ENCODE measurements at regions not wholly inside any gene's neighbourhood (a gene's known extent, or its start where the extent isn't known, plus 50 kb on each side); places are given as distances from the start of the nearest gene placed in this dataset.
"Not testable (repeated sequence)": the region's sequence is repeated elsewhere in the genome, so short reads cannot be mapped to it uniquely, and the experiment has no call there.

- H3K4me3 ChIP-seq (ENCODE audit: low read length): no peak overlapping the region
- H3K4me1 ChIP-seq (ENCODE audit: control insufficient read depth, insufficient read depth, low read length): no peaks in the 10 kb centered on the region
- no peaks in the 10 kb centered on the region for H3K36me3 ChIP-seq (ENCODE audit: control insufficient read depth, insufficient read depth, low read length)
- H3K27me3 ChIP-seq (ENCODE audit: control insufficient read depth, insufficient read depth, low read length): no peaks in the 10 kb centered on the region
- WGBS (ENCODE audit: insufficient coverage, low lambda C conversion rate): 95% methylated on average over 2 of the region's 4 CpGs
- DNase-seq: no peak
- H3K27ac ChIP-seq (ENCODE audit: low read length): no peak overlapping the region
- no peaks in the 10 kb centered on the region for H3K9me3 ChIP-seq (ENCODE audit: control insufficient read depth, low read depth, low read length)
These were observed 292.3 kb upstream of the CNTN5 start for GRCh38 chr11:98728421-98728820.

GRCh38 chr11:98729118-98729517, 291.6 kb upstream of the CNTN5 start:
- Histone ChIP-seq H3K4me1 (ENCODE audit: control insufficient read depth, insufficient read depth, low read length) (no peaks in the 10 kb centered on the region), H3K9me3 (ENCODE audit: control insufficient read depth, low read depth, low read length) (no peaks in the 10 kb centered on the region), H3K4me3 (ENCODE audit: low read length) (no peak overlapping the region), H3K27ac (ENCODE audit: low read length) (no peak overlapping the region), H3K36me3 (ENCODE audit: control insufficient read depth, insufficient read depth, low read length) (no peaks in the 10 kb centered on the region), H3K27me3 (ENCODE audit: control insufficient read depth, insufficient read depth, low read length) (no peaks in the 10 kb centered on the region)
- DNase-seq: no peak
- 67% methylated on average over 2 of the region's 6 CpGs for WGBS (ENCODE audit: insufficient coverage, low lambda C conversion rate)

- DNase-seq: no peak
- Histone ChIP-seq H3K4me1 (ENCODE audit: control insufficient read depth, insufficient read depth, low read length) (no peaks in the 10 kb centered on the region), H3K4me3 (ENCODE audit: low read length) (no peak overlapping the region), H3K9me3 (ENCODE audit: control insufficient read depth, low read depth, low read length) (no peaks in the 10 kb centered on the region), H3K27ac (ENCODE audit: low read length) (no peak overlapping the region), H3K36me3 (ENCODE audit: control insufficient read depth, insufficient read depth, low read length) (no peaks in the 10 kb centered on the region), H3K27me3 (ENCODE audit: control insufficient read depth, insufficient read depth, low read length) (no peaks in the 10 kb centered on the region)
- WGBS (ENCODE audit: insufficient coverage, low lambda C conversion rate): no CpG with 5 or more reads among the region's 1 CpG
These were observed 287.8 kb upstream of the CNTN5 start for GRCh38 chr11:98732947-98733346.

DNA sequence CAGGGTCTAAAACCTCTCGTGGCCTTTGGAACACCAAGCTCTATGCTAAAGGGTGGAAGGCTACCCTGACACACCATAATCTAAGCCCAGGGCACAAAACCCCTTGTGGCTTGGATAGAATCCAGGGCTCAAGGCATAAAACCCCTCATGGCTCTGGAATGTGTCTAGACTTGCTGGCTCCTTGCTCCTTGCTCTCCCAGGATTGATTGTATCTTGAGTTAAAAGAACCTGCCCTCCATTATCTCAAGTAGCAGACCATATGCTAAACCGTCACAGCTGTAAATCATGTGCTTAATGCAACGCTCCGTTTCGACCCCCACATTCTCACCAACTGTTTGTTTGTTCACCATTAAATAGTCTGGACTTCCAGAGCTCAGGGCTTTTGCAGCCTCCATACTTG, 287.4 kb upstream of the CNTN5 start:
- H3K36me3 ChIP-seq (ENCODE audit: control insufficient read depth, insufficient read depth, low read length); H3K4me3 ChIP-seq (ENCODE audit: low read length); H3K27ac ChIP-seq (ENCODE audit: low read length); H3K9me3 ChIP-seq (ENCODE audit: control insufficient read depth, low read depth, low read length); H3K4me1 ChIP-seq (ENCODE audit: control insufficient read depth, insufficient read depth, low read length); H3K27me3 ChIP-seq (ENCODE audit: control insufficient read depth, insufficient read depth, low read length); DNase-seq: not testable (repeated sequence)
- no CpG with 5 or more reads among the region's 5 CpGs for WGBS (ENCODE audit: insufficient coverage, low lambda C conversion rate)

DNA sequence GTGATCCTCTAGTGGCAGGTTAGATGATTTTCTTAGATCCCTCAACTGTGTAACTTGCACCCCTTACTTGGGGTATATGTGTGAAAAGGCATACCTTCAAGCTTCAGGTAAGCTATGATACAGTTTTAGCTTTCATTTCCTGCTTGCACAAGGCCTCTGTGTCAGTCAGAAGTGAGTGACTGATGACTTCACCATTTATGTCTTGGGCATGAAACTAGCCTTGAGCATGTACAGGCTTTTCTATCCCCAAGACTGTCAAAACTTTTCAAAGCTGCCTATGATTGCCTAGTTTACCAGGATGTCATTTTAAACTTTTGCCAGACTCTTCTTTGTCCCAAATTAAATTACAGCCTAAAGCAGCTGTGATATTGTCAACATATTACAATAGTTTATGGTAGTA, 286.1 kb upstream of the CNTN5 start:
- Histone ChIP-seq H3K36me3 (ENCODE audit: control insufficient read depth, insufficient read depth, low read length) (no peaks in the 10 kb centered on the region), H3K4me1 (ENCODE audit: control insufficient read depth, insufficient read depth, low read length) (no peaks in the 10 kb centered on the region), H3K9me3 (ENCODE audit: control insufficient read depth, low read depth, low read length) (no peaks in the 10 kb centered on the region), H3K4me3 (ENCODE audit: low read length) (no peak overlapping the region), H3K27ac (ENCODE audit: low read length) (no peak overlapping the region), H3K27me3 (ENCODE audit: control insufficient read depth, insufficient read depth, low read length) (no peaks in the 10 kb centered on the region)
- no peak for DNase-seq

- H3K4me3 ChIP-seq (ENCODE audit: low read length): no peak overlapping the region
- no peaks in the 10 kb centered on the region for H3K4me1 ChIP-seq (ENCODE audit: control insufficient read depth, insufficient read depth, low read length)
- H3K27me3 ChIP-seq (ENCODE audit: control insufficient read depth, insufficient read depth, low read length): no peaks in the 10 kb centered on the region
- 60% methylated on average over 1 of the region's 7 CpGs for WGBS (ENCODE audit: insufficient coverage, low lambda C conversion rate)
- H3K27ac ChIP-seq (ENCODE audit: low read length): no peak overlapping the region
- H3K9me3 ChIP-seq (ENCODE audit: control insufficient read depth, low read depth, low read length): no peaks in the 10 kb centered on the region
- DNase-seq: no peak
- no peaks in the 10 kb centered on the region for H3K36me3 ChIP-seq (ENCODE audit: control insufficient read depth, insufficient read depth, low read length)
These were observed 283.9 kb upstream of the CNTN5 start for GRCh38 chr11:98736833-98737232.

GRCh38 chr11:98740321-98740720, 280.4 kb upstream of the CNTN5 start:
- Histone ChIP-seq H3K4me3 (ENCODE audit: low read length) (no peak overlapping the region), H3K27me3 (ENCODE audit: control insufficient read depth, insufficient read depth, low read length) (no peaks in the 10 kb centered on the region), H3K4me1 (ENCODE audit: control insufficient read depth, insufficient read depth, low read length) (no peaks in the 10 kb centered on the region), H3K36me3 (ENCODE audit: control insufficient read depth, insufficient read depth, low read length) (no peaks in the 10 kb centered on the region), H3K9me3 (ENCODE audit: control insufficient read depth, low read depth, low read length) (no peaks in the 10 kb centered on the region), H3K27ac (ENCODE audit: low read length) (no peak overlapping the region)
- no peak for DNase-seq

- not testable (repeated sequence) for H3K27me3 ChIP-seq (ENCODE audit: control insufficient read depth, insufficient read depth, low read length); H3K4me3 ChIP-seq (ENCODE audit: low read length); H3K27ac ChIP-seq (ENCODE audit: low read length); H3K4me1 ChIP-seq (ENCODE audit: control insufficient read depth, insufficient read depth, low read length); DNase-seq; H3K36me3 ChIP-seq (ENCODE audit: control insufficient read depth, insufficient read depth, low read length); H3K9me3 ChIP-seq (ENCODE audit: control insufficient read depth, low read depth, low read length)
- no CpG with 5 or more reads among the region's 21 CpGs for WGBS (ENCODE audit: insufficient coverage, low lambda C conversion rate)
These were observed 257.3 kb upstream of the CNTN5 start for GRCh38 chr11:98763446-98763845.

GRCh38 chr11:98766903-98767302, 253.8 kb upstream of the CNTN5 start:
- Histone ChIP-seq H3K27me3 (ENCODE audit: control insufficient read depth, insufficient read depth, low read length) (no peaks in the 10 kb centered on the region), H3K4me1 (ENCODE audit: control insufficient read depth, insufficient read depth, low read length) (no peaks in the 10 kb centered on the region), H3K27ac (ENCODE audit: low read length) (no peak overlapping the region), H3K4me3 (ENCODE audit: low read length) (no peak overlapping the region), H3K36me3 (ENCODE audit: control insufficient read depth, insufficient read depth, low read length) (no peaks in the 10 kb centered on the region), H3K9me3 (ENCODE audit: control insufficient read depth, low read depth, low read length) (peaks cover 18% of the 10 kb centered on the region)
- DNase-seq: no peak
- WGBS (ENCODE audit: insufficient coverage, low lambda C conversion rate): 100% methylated on average over 1 of the region's 2 CpGs

GRCh38 chr11:98770046-98770445, 250.7 kb upstream of the CNTN5 start:
- peaks cover 13% of the 10 kb centered on the region for H3K9me3 ChIP-seq (ENCODE audit: control insufficient read depth, low read depth, low read length)
- not testable (repeated sequence) for DNase-seq; H3K4me1 ChIP-seq (ENCODE audit: control insufficient read depth, insufficient read depth, low read length); H3K27me3 ChIP-seq (ENCODE audit: control insufficient read depth, insufficient read depth, low read length); H3K4me3 ChIP-seq (ENCODE audit: low read length); H3K27ac ChIP-seq (ENCODE audit: low read length); H3K36me3 ChIP-seq (ENCODE audit: control insufficient read depth, insufficient read depth, low read length)
- no CpG with 5 or more reads among the region's 29 CpGs for WGBS (ENCODE audit: insufficient coverage, low lambda C conversion rate)

GRCh38 chr11:98771791-98772190, 249.0 kb upstream of the CNTN5 start:
- no peaks in the 10 kb centered on the region for H3K36me3 ChIP-seq (ENCODE audit: control insufficient read depth, insufficient read depth, low read length)
- 60% methylated on average over 1 of the region's 4 CpGs for WGBS (ENCODE audit: insufficient coverage, low lambda C conversion rate)
- peaks cover 13% of the 10 kb centered on the region for H3K9me3 ChIP-seq (ENCODE audit: control insufficient read depth, low read depth, low read length)
- no peak for DNase-seq
- no peaks in the 10 kb centered on the region for H3K27me3 ChIP-seq (ENCODE audit: control insufficient read depth, insufficient read depth, low read length)
- no peaks in the 10 kb centered on the region for H3K4me1 ChIP-seq (ENCODE audit: control insufficient read depth, insufficient read depth, low read length)
- H3K4me3 ChIP-seq (ENCODE audit: low read length): no peak overlapping the region
- no peak overlapping the region for H3K27ac ChIP-seq (ENCODE audit: low read length)

All from large intestine (tissue), 3 donors.